ENCODE measurements at regions not wholly inside any gene's neighbourhood (a gene's known extent, or its start where the extent isn't known, plus 50 kb on each side); places are given as distances from the start of the nearest gene placed in this dataset.

GRCh38 chr3:64913515-64913914 is 225.7 kb upstream of the ADAMTS9 start:
- no peak overlapping the region for H2AFZ ChIP-seq
- H3K9me3 Mint-ChIP-seq = peaks cover 6% of the 10 kb centered on the region
- no peak overlapping the region for H3K27ac Mint-ChIP-seq
- peaks cover 9% of the 10 kb centered on the region for H3K27me3 Mint-ChIP-seq (ENCODE audit: insufficient read depth, low read depth, poor library complexity)
- peaks cover 4% of the 10 kb centered on the region; the same call in 1 of the 2 replicates for H3K9me2 ChIP-seq (ENCODE audit: insufficient read depth)
- no peaks in the 10 kb centered on the region for H3K36me3 ChIP-seq (ENCODE audit: insufficient read depth)
- peaks cover 38% of the 10 kb centered on the region for H3K4me1 ChIP-seq (ENCODE audit: insufficient read depth)
- H3K4me2 ChIP-seq = no peak overlapping the region
- ATAC-seq (no peak), DNase-seq (ENCODE audit: low spot score) (no peak)
- no peak overlapping the region for H3K27ac ChIP-seq (ENCODE audit: low read depth)
- no peak for TF ChIP-seq JUNB (IDR thresholded peaks at IDR 0.05; ENCODE audit: unreplicated experiment)
- no peak for TF ChIP-seq ZNF462 (CRISPR knock-in tag; IDR thresholded peaks at IDR 0.05)
- TF ChIP-seq CREB1 (CRISPR knock-in tag; IDR thresholded peaks at IDR 0.05; ENCODE audit: low read depth) = no peak
- TF ChIP-seq NANOG (IDR thresholded peaks at IDR 0.05; ENCODE audit: borderline replicate concordance) = no peak
- no peak for TF ChIP-seq CTCF (conservative IDR thresholded peaks at IDR 0.05; ENCODE audit: low read depth in 2 of 2)
- TF ChIP-seq ETS1 (IDR thresholded peaks at IDR 0.05) = no peak
- TF ChIP-seq POLR2AphosphoS5 (IDR thresholded peaks at IDR 0.05; ENCODE audit: low read depth) = no peak
- TF ChIP-seq ZNF331 (CRISPR knock-in tag; IDR thresholded peaks at IDR 0.05; ENCODE audit: low read depth) = no peak
- no peak for TF ChIP-seq EZH2phosphoT487 (IDR thresholded peaks at IDR 0.05; ENCODE audit: unreplicated experiment)
- no peak for TF ChIP-seq EZH2 (IDR thresholded peaks at IDR 0.05; ENCODE audit: low read depth, unreplicated experiment)
- TF ChIP-seq REST (IDR thresholded peaks at IDR 0.05; ENCODE audit: unreplicated experiment) = no peak
- no peaks in the 10 kb centered on the region for H3F3A ChIP-seq (replicated peaks; ENCODE audit: low read depth)
- peaks cover 47% of the 10 kb centered on the region for H3K4me1 Mint-ChIP-seq
- no peaks in the 10 kb centered on the region; the same call in 1 of the 2 replicates for H3K27me3 ChIP-seq (ENCODE audit: insufficient read depth)
- no peaks in the 10 kb centered on the region for H3K79me2 ChIP-seq (replicated peaks; ENCODE audit: insufficient read depth)
- 0 out of 3 replicates have a peak, but pooled peaks cover 6% of the 10 kb centered on the region for H3K36me3 Mint-ChIP-seq (ENCODE audit: low read depth)
- H3K4me3 Mint-ChIP-seq = no peak overlapping the region
- no peaks in the 10 kb centered on the region for H4K20me1 ChIP-seq (replicated peaks; ENCODE audit: insufficient read depth)
- no peak overlapping the region for H3K4me3 ChIP-seq
